SU-DHL-6 (cell line): ENCODE measurements at regions not wholly inside any gene's neighbourhood (a gene's known extent, or its start where the extent isn't known, plus 50 kb on each side); places are given as distances from the start of the nearest gene placed in this dataset.

ENCODE experiments used
- CTCF ChIP-seq: fragments of 200-600 bp; sonication (generic); IDR thresholded peaks from one replicate; pipeline ENCODE4 v1.5.1; 2017; ENCODE audit warnings: antibody characterized with exemption, mild to moderate bottlenecking, low read length, moderate library complexity; ENCODE audit not compliant: insufficient read depth, poor library complexity, severe bottlenecking
- EZH2phosphoT487 ChIP-seq: fragments of 200-600 bp; sonication (generic), shearing (Covaris generic); conservative IDR thresholded peaks from 2 replicates; pipeline ENCODE4 v1.6.1; 2018; ENCODE audit warnings: mild to moderate bottlenecking, antibody characterized with exemption, low read length, moderate library complexity, mixed read lengths

- no peak for TF ChIP-seq CTCF
- TF ChIP-seq EZH2phosphoT487, result no peak
Observed at GRCh38 chr5:56506211-56506965, 273.3 kb upstream of the ANKRD55 start.
